Tibial nerve (tissue), 4 donors: ENCODE measurements at regions not wholly inside any gene's neighbourhood (a gene's known extent, or its start where the extent isn't known, plus 50 kb on each side); places are given as distances from the start of the nearest gene placed in this dataset.

Source experiments
- DNase-seq, 2 donors: peaks; one replicate each; pipeline ENCODE4 v3.0.0-alpha.2; 2019; ENCODE audit warnings: low spot score in 2 of 2
- H3K27ac ChIP-seq, 4 donors: fragments of 200-600 bp; sonication (generic) in 3 of 4; one replicate each; pipeline ENCODE4 v1.5.1; 2017 to 2019; ENCODE audit warnings: mild to moderate bottlenecking in 1 of 4
- H3K27me3 ChIP-seq, 2 donors: fragments of 200-600 bp; sonication (generic) in 1 of 2; one replicate each; pipeline versions ENCODE4 v1.5.1 to v1.6.0; 2017 to 2019
- H3K36me3 ChIP-seq, 3 donors: fragments of 200-600 bp; sonication (generic); one replicate each; pipeline ENCODE4 v1.5.1; 2018 to 2019
- H3K4me1 ChIP-seq, 4 donors: fragments of 200-600 bp; sonication (generic) in 3 of 4; one replicate each; pipeline ENCODE4 v1.5.1; 2017 to 2019
- H3K4me3 ChIP-seq, 4 donors: fragments of 200-600 bp; sonication (generic) in 3 of 4; one replicate each; pipeline ENCODE4 v1.5.1; 2017 to 2019; ENCODE audit warnings: mild to moderate bottlenecking in 1 of 4, moderate library complexity in 1 of 4
- H3K9me3 ChIP-seq, 4 donors: fragments of 200-600 bp; sonication (generic) in 3 of 4; one replicate each; pipeline ENCODE4 v1.5.1; 2017 to 2019
- EP300 ChIP-seq, 2 donors: sonication (generic); formaldehyde crosslinking; IDR thresholded peaks; one replicate each; pipeline ENCODE4 v1.6.1; 2017; ENCODE audit warnings: antibody characterized with exemption in 2 of 2, mild to moderate bottlenecking in 1 of 2
- POLR2A ChIP-seq, 2 donors: fragments of 450-650 bp; IDR thresholded peaks; one replicate each; pipeline ENCODE4 v1.6.1; 2017; ENCODE audit warnings: antibody characterized with exemption in 2 of 2, mild to moderate bottlenecking in 2 of 2, moderate library complexity in 2 of 2
- WGBS, 2 donors: methylation state at CpG; one replicate each; pipeline ENCODE4 v1.1.5; 2018; 5-methylcytosine and 5-hydroxymethylcytosine counted together
- TF ChIP-seq, protein P1 (sequence below), 5 experiments: fragments of 200-600 bp in 3 of 5; fragments of 450-650 bp in 2 of 5; sonication (generic) in 3 of 5; IDR thresholded peaks; one replicate each; pipeline ENCODE4 v1.5.1; 2016 to 2019; ENCODE audit warnings: antibody characterized with exemption in 5 of 5, mild to moderate bottlenecking in 3 of 5, moderate library complexity in 2 of 5

DNA sequence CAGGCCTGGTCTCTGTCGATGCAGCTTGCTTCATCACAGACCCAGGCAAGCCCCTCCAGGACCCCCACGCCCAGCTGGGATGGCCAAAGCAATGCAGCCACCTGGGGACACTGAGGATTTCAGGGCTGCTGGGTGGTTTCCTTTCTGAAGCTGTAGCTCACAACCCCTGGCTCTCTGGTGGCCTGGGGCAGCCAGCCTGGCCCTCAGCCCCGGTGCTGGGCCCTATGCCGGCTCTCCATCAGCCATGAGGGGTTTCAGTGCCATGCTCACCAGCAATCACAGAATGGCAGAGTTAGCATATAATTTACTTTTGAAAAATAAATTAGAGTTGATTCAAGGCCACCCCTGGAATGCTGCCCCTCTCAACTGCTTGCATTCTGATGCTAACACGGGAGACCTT lies 150.2 kb upstream of the UNC5B start:
- Histone ChIP-seq H3K36me3 (no peaks in the 10 kb centered on the region), H3K4me3 (no peak overlapping the region), H3K27ac (no peak overlapping the region), H3K9me3 (no peaks in the 10 kb centered on the region), H3K4me1 (no peaks in the 10 kb centered on the region), H3K27me3 (no peaks in the 10 kb centered on the region)
- TF ChIP-seq, protein P1, sequence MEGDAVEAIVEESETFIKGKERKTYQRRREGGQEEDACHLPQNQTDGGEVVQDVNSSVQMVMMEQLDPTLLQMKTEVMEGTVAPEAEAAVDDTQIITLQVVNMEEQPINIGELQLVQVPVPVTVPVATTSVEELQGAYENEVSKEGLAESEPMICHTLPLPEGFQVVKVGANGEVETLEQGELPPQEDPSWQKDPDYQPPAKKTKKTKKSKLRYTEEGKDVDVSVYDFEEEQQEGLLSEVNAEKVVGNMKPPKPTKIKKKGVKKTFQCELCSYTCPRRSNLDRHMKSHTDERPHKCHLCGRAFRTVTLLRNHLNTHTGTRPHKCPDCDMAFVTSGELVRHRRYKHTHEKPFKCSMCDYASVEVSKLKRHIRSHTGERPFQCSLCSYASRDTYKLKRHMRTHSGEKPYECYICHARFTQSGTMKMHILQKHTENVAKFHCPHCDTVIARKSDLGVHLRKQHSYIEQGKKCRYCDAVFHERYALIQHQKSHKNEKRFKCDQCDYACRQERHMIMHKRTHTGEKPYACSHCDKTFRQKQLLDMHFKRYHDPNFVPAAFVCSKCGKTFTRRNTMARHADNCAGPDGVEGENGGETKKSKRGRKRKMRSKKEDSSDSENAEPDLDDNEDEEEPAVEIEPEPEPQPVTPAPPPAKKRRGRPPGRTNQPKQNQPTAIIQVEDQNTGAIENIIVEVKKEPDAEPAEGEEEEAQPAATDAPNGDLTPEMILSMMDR (IDR thresholded peaks at IDR 0.05), result no peak
- TF ChIP-seq POLR2A (IDR thresholded peaks at IDR 0.05) (no peak), EP300 (IDR thresholded peaks at IDR 0.05) (no peak)
- 94 to 95% methylated on average over 2 to 5 of the region's 5 CpGs for WGBS, 2 donors
- no peak for DNase-seq

DNA sequence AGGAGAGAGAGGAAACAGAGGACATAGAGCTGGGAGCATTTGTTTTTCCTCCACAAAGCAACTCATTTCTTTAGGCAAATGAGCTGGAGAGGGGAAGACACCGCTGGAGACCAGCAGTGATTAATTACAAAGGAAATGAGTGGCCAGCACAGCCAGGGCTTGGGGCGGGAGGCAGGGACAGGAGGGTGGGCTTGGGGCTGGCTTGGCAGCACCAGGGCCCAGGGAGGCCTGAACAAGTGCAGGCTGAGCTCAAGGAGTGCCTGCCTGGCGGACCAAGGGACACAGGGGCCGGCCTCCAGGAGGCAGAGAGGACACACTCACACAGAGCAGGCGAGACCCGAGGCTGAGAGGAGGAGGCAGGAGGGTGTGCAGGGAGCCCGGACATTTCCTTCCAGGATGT lies 149.0 kb upstream of the UNC5B start:
- Histone ChIP-seq H3K4me1 (no peaks in the 10 kb centered on the region), H3K36me3 (no peaks in the 10 kb centered on the region), H3K27ac (no peak overlapping the region), H3K27me3 (no peaks in the 10 kb centered on the region), H3K4me3 (no peak overlapping the region), H3K9me3 (no peaks in the 10 kb centered on the region)
- WGBS, 2 donors, result 67 to 73% methylated on average over 7 of the region's 7 CpGs
- TF ChIP-seq POLR2A (IDR thresholded peaks at IDR 0.05), result no peak
- no peak for TF ChIP-seq EP300 (IDR thresholded peaks at IDR 0.05)
- TF ChIP-seq, protein P1 (IDR thresholded peaks at IDR 0.05), result no peak
- DNase-seq, result no peak

DNA sequence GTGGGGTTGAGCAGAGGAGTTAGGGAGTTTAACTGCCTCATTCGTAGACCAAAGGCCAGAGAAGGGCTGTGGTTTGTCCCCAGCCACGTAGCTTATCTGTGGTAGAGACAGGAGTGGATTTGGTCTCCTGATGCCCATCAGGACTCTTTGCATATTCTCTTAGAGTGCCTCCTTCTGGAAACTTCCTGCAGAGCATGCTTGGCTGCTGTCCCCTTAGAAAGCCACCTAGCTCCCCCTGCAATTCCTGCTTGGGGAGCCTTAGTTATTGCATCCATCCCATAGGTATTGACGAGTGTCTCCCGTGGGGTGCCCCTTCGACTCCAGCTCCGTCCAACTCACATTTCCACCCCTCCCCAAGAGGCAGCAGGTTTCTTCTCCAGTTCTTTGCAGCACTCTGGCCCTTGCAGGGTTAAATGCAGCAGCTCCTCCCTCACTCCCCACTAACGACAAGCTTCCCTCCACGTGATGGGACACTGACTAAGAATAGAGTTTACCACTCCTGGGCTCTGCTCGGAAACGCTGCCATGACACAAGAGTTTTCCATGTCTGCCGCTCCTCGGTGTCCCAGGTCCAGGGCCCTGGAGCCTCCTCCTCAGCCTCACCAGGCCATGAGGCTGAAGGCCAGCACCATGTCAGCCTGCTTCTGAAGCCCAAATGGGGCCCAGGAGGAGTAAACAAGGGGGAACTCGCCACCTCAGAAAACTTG lies 147.8 kb upstream of the UNC5B start:
- DNase-seq, result no peak
- Histone ChIP-seq H3K27ac (no peak overlapping the region), H3K4me1 (peaks cover 0 to 4% (median 0%) of the 10 kb centered on the region in 4 donors), H3K27me3 (no peaks in the 10 kb centered on the region), H3K36me3 (no peaks in the 10 kb centered on the region), H3K9me3 (no peaks in the 10 kb centered on the region), H3K4me3 (no peak overlapping the region)
- TF ChIP-seq, protein P1 (IDR thresholded peaks at IDR 0.05), result no peak
- no peak for TF ChIP-seq EP300 (IDR thresholded peaks at IDR 0.05)
- TF ChIP-seq POLR2A (IDR thresholded peaks at IDR 0.05), result no peak
- 52 to 61% methylated on average over 13 of the region's 13 CpGs for WGBS, 2 donors

DNA sequence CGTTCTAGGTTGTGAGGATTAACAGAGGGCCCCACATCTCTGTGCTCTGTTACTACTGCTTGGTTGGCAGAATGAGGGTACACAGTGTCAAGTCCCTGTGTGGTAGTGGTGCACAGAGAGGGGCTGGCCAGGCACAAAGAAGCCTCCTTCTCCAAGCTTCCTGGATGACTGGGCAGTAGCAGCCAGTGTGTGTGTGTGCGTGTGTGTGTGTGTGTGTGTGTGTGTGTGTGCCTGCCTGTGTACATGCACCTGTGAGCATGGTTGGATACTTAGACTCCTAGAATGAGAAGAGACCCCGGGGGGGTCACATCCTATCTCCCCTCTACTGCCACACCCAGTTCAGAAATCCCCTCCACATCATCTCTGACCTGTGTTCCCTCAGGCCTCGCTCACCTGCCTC lies 146.7 kb upstream of the UNC5B start:
- Histone ChIP-seq H3K4me3 (no peak overlapping the region), H3K27me3 (no peaks in the 10 kb centered on the region), H3K4me1 (peaks cover 0 to 4% (median 0%) of the 10 kb centered on the region in 4 donors), H3K36me3 (no peaks in the 10 kb centered on the region), H3K9me3 (no peaks in the 10 kb centered on the region), H3K27ac (no peak overlapping the region)
- TF ChIP-seq POLR2A (IDR thresholded peaks at IDR 0.05), result no peak
- TF ChIP-seq EP300 (IDR thresholded peaks at IDR 0.05), result no peak
- TF ChIP-seq, protein P1 (IDR thresholded peaks at IDR 0.05), result no peak
- no peak for DNase-seq
- WGBS, 2 donors, result 84 to 87% methylated on average over 4 of the region's 4 CpGs

DNA sequence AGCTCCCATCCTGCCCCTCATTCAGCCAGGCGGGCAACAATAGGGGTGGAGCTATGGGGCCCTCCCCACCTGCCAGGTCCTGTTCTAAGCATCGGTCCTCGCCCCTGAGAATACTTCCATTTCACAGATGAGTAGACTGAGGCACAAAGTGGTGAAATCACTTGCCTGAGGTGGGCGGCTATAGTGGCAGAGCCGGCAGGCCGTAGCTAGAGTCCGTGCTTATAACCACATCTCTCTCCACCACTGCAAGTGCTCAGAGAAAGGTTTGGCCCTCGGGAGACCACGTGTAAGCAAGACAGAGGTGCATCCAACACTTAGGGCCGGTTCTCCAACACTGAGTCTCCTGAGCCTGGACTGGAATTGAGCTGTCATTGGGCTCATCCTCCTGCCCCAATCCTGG lies 145.8 kb upstream of the UNC5B start:
- peaks cover 0 to 4% (median 0%) of the 10 kb centered on the region in 4 donors for H3K4me1 ChIP-seq
- no peaks in the 10 kb centered on the region for H3K27me3 ChIP-seq
- DNase-seq, result no peak
- H3K9me3 ChIP-seq, result no peaks in the 10 kb centered on the region
- H3K36me3 ChIP-seq, result no peaks in the 10 kb centered on the region
- 84 to 96% methylated on average over 10 of the region's 10 CpGs for WGBS, 2 donors
- no peak overlapping the region for H3K27ac ChIP-seq
- no peak for TF ChIP-seq POLR2A (IDR thresholded peaks at IDR 0.05)
- no peak overlapping the region for H3K4me3 ChIP-seq
